ENCODE measurements at regions not wholly inside any gene's neighbourhood (a gene's known extent, or its start where the extent isn't known, plus 50 kb on each side); places are given as distances from the start of the nearest gene placed in this dataset.
"Not testable (repeated sequence)": the region's sequence is repeated elsewhere in the genome, so short reads cannot be mapped to it uniquely, and the experiment has no call there.

DNA sequence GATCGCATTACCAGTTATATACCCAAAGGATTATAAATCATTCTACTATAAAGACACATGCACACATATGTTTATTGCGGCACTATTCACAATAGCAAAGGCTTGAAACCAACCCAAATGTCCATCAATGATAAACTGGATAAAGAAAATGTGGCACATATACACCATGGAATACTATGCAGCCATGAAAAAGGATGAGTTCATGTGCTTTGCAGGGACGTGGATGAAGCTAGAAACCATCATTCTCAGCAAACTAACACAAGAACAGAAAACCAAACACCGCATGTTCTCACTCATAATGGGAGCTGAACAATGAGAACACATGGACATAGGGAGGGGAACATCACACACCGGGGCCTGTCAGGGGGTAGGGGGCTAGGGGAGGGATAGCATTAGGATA, 495.8 kb downstream of the AACS start:
- not testable (repeated sequence) for H3K36me3 Mint-ChIP-seq; H3K9me3 Mint-ChIP-seq (ENCODE audit: low read depth); H3K4me1 Mint-ChIP-seq (ENCODE audit: low read depth); H3K4me3 Mint-ChIP-seq; H3K27ac Mint-ChIP-seq; H3K27me3 Mint-ChIP-seq

DNA sequence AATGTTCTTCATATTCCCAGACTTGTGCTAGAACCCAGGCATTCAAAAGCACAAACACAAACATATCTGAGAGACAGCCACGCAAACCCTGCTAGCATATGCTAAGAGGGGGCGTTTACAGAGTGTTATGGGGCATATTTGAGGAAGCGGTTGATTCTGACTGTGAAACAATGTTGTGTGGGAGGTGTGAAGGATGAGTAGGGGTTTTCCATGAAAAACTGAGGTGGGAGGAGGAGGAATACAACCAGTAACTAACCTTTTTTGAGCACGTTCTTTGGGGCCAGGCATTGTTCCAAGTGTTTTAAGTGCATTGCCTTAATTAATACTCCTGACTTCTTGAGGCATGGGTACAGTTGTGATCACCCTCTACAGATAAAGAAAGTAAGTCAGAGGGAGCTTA, 499.5 kb downstream of the AACS start:
- H3K4me1 Mint-ChIP-seq (ENCODE audit: low read depth) = no peaks in the 10 kb centered on the region
- H3K4me3 Mint-ChIP-seq = no peak overlapping the region
- no peak overlapping the region for H3K27ac Mint-ChIP-seq
- H3K36me3 Mint-ChIP-seq = no peaks in the 10 kb centered on the region
- H3K9me3 Mint-ChIP-seq (ENCODE audit: low read depth) = no peaks in the 10 kb centered on the region
- H3K27me3 Mint-ChIP-seq = peaks cover 2% of the 10 kb centered on the region

DNA sequence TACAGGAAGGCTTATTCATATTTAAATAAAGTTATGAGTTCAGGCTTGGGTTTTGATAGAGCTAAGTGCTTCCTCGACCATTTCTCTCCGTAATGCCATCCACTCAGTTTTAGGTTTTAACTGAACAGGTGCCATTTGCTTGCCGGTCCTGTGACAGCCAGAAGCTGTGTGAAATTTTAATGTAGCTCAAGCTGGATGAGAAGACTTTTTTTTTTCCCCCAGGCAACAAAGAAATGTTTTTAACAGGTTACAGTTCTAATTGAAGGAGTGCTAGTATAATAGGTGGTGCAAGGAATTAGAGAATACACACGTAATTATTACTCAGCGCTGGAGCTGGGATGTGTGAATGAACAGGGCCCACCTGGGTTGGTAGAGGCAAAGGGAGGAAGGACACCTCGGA, 502.3 kb downstream of the AACS start:
- H3K4me3 Mint-ChIP-seq = no peak overlapping the region
- H3K36me3 Mint-ChIP-seq = no peaks in the 10 kb centered on the region
- no peak overlapping the region for H3K27ac Mint-ChIP-seq
- no peaks in the 10 kb centered on the region for H3K9me3 Mint-ChIP-seq (ENCODE audit: low read depth)
- no peaks in the 10 kb centered on the region for H3K4me1 Mint-ChIP-seq (ENCODE audit: low read depth)
- peaks cover 2% of the 10 kb centered on the region for H3K27me3 Mint-ChIP-seq

DNA sequence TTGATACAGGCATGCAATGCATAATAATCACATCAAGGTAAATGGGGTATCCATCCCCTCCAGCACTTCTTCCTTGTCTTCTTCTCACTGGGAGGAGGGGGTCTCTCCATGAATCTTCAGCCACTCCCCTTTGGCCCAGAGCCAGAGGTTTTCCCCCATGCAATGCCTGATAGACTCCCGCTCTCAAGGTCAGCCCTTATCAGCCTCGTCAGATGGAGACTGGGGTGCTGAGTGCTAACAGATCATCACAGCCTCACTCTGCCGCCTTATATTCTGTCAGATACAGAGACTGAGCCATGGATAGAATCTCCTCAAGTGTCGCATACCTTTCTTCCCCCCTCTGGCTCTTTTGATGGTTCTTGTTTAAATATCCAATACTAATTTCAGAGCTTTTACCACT, 503.1 kb downstream of the AACS start:
- Mint-ChIP-seq H3K4me3 (no peak overlapping the region), H3K36me3 (no peaks in the 10 kb centered on the region), H3K4me1 (ENCODE audit: low read depth) (no peaks in the 10 kb centered on the region), H3K27ac (no peak overlapping the region), H3K27me3 (peaks cover 2% of the 10 kb centered on the region), H3K9me3 (ENCODE audit: low read depth) (no peaks in the 10 kb centered on the region)

DNA sequence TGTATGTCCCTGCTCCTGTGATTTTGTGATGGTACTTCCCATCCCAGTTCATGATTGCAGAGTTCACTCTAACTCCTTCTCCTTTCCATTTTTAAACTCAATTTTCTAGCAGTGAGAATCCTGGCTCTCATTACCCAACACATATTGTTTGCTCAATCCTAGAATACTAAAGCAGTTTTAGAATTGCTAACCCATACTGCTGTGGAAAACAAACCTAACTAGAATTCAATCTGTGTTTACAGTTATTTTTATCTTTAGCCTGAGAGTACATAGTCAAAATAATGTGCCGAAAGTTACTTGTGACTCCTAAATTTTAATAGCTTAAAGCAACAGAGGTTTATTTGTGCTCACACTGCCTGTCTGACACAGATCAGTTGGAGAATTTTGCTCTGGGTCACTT, 508.0 kb downstream of the AACS start:
- Mint-ChIP-seq H3K9me3 (ENCODE audit: low read depth) (peaks cover 9% of the 10 kb centered on the region), H3K4me3 (no peak overlapping the region), H3K36me3 (no peaks in the 10 kb centered on the region), H3K4me1 (ENCODE audit: low read depth) (no peaks in the 10 kb centered on the region), H3K27me3 (peaks cover 6% of the 10 kb centered on the region), H3K27ac (no peak overlapping the region)

DNA sequence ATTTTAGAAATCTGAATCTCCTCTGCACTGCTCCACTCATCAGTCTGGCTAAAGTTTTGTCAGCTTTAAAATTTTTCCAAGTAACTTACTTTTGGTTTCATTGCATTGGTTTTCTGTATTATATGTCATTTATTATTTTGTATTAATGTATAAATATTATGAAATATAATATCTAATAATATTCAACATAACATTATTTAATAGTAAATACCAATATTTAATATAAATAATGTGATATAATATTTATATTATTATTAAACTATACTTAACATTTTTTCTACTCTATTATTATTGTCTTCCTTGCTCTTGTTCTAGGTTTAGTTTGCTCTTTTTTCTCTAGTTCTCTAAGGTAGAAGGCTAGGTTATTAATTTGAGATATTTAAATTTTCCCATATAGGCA, 512.1 kb downstream of the AACS start:
- H3K27ac Mint-ChIP-seq = no peak overlapping the region
- peaks cover 8% of the 10 kb centered on the region for H3K27me3 Mint-ChIP-seq
- H3K9me3 Mint-ChIP-seq (ENCODE audit: low read depth) = peaks cover 25% of the 10 kb centered on the region
- no peaks in the 10 kb centered on the region for H3K4me1 Mint-ChIP-seq (ENCODE audit: low read depth)
- H3K36me3 Mint-ChIP-seq = no peaks in the 10 kb centered on the region
- no peak overlapping the region for H3K4me3 Mint-ChIP-seq

DNA sequence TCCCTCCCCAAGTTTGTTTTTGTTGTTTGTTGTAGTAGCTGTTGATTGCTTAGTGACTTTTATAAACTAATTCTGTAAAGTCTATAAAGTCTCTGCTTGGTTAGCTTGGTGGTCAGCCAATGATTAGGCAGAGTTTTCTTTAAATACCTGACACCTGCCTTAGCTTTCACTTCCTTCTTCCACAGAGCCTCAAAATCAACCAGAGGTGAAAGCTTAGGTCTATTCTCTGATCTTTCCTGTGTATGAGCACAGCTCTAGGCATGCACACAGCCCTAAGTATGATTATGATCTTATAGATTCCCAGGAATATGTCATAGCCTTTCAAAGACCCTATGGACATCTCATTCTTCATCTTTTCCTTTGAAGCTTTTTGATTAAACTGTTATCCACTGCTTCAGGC, 514.7 kb downstream of the AACS start:
- Mint-ChIP-seq H3K36me3 (no peaks in the 10 kb centered on the region), H3K4me3 (no peak overlapping the region), H3K4me1 (ENCODE audit: low read depth) (no peaks in the 10 kb centered on the region), H3K27me3 (peaks cover 12% of the 10 kb centered on the region), H3K27ac (no peak overlapping the region), H3K9me3 (ENCODE audit: low read depth) (peaks cover 25% of the 10 kb centered on the region)

DNA sequence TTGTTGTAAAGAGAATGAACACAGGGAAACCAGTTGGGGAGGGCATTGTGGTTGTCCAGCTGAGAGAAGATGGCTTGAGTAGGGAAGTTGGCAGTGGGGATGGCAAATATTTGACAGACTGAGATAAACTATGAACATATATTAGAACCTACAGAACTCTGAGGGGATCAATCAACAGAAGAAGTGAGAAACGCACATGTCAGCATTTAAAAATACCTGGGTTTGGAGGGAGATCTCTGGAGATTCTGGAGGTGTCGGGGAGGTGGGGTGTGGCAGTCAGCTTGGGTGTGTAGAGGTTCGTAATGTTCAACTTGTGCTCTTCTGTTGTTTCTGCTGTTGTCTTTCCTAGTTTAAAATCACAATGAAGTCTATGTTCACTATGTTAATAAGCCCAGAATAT, 517.8 kb downstream of the AACS start:
- no peaks in the 10 kb centered on the region for H3K4me1 Mint-ChIP-seq (ENCODE audit: low read depth)
- H3K27me3 Mint-ChIP-seq = peaks cover 6% of the 10 kb centered on the region
- no peak overlapping the region for H3K27ac Mint-ChIP-seq
- peaks cover 18% of the 10 kb centered on the region for H3K9me3 Mint-ChIP-seq (ENCODE audit: low read depth)
- no peak overlapping the region for H3K4me3 Mint-ChIP-seq
- no peaks in the 10 kb centered on the region for H3K36me3 Mint-ChIP-seq

DNA sequence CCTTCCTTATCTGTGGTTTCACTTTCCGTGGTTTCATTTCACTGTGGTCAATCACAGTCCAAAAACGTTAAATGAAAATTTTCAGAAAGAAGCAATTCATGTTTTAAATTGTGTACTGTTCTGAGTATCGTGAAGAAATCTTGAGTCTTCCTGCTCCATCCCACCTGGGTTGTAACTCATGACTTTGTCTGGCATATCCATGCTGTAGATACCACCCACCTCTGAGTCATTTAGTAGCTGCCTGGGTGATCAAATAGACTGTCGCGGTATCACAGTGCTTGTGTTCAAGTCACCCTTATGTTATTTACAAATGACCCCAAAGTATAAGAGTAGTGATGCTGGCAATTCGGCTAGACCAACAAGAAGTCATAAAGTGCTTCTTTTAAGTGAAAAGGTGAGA, 521.2 kb downstream of the AACS start:
- Mint-ChIP-seq H3K27me3 (peaks cover 4% of the 10 kb centered on the region), H3K9me3 (ENCODE audit: low read depth) (peaks cover under 1% of the 10 kb centered on the region), H3K36me3 (no peaks in the 10 kb centered on the region), H3K27ac (no peak overlapping the region), H3K4me1 (ENCODE audit: low read depth) (no peaks in the 10 kb centered on the region), H3K4me3 (no peak overlapping the region)

DNA sequence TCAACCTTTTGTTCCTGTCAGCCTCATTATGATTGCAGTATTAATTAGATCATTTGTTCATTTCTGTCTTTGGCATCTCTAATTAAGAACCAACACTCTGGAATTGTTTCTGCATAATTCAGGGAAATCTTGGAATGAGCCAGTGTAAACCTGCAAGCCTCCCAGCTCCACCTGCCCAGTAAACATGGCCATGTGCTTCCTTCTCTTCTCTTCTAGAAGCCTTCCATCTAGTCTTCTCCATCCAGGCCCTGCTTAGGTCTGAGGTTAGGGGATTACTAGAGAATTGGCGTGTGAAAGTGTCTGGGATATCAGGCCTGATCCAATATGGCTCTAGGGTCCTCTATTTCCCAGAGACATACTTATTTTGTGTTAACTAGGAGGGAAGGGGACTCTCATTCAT, 528.0 kb downstream of the AACS start:
- Mint-ChIP-seq H3K9me3 (ENCODE audit: low read depth) (peaks cover 4% of the 10 kb centered on the region), H3K27me3 (no peaks in the 10 kb centered on the region), H3K4me1 (ENCODE audit: low read depth) (no peaks in the 10 kb centered on the region), H3K4me3 (no peak overlapping the region), H3K27ac (no peak overlapping the region), H3K36me3 (no peaks in the 10 kb centered on the region)

DNA sequence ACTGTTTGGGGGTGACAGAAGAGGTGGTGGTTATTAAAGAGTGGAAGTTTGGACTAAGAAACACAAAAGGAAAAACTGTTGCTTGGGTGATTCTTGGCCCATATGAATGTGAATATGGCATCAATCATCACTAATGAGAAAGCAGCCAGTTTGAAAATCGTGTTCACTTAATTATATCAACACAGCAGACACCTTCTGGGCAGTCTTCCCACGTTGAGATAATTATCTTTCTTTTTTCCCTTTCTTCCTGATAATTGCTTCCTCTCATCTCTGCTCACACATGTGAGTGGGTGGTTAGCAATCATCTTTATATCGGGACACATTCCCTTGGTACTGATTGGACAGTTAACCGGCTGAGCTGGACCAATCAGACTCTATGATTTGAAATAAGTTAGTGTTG, 539.7 kb downstream of the AACS start:
- Mint-ChIP-seq H3K36me3 (no peaks in the 10 kb centered on the region), H3K4me3 (no peak overlapping the region), H3K27ac (no peak overlapping the region), H3K27me3 (no peaks in the 10 kb centered on the region), H3K4me1 (ENCODE audit: low read depth) (no peaks in the 10 kb centered on the region), H3K9me3 (ENCODE audit: low read depth) (peaks cover 9% of the 10 kb centered on the region)

DNA sequence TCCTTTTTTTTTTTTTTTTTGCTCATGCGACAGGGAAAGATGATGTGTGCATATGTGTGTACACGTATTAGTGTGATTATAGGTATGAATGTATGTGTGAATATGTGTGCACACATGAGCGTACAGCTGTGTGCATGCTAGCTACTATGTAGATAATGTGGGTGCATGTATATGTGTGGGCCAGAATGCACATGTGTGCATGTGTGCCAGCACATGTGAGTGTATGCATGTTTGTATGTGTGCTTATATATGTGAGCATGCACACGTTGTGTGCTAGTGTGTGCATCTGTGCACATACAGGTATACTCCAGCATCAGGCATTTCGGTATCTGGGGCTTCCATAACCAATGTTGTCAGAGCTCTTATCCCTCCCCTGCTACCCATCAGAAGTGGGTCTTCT, 541.1 kb downstream of the AACS start:
- Mint-ChIP-seq H3K27ac (no peak overlapping the region), H3K27me3 (no peaks in the 10 kb centered on the region), H3K36me3 (no peaks in the 10 kb centered on the region), H3K9me3 (ENCODE audit: low read depth) (peaks cover 9% of the 10 kb centered on the region), H3K4me3 (no peak overlapping the region), H3K4me1 (ENCODE audit: low read depth) (no peaks in the 10 kb centered on the region)

DNA sequence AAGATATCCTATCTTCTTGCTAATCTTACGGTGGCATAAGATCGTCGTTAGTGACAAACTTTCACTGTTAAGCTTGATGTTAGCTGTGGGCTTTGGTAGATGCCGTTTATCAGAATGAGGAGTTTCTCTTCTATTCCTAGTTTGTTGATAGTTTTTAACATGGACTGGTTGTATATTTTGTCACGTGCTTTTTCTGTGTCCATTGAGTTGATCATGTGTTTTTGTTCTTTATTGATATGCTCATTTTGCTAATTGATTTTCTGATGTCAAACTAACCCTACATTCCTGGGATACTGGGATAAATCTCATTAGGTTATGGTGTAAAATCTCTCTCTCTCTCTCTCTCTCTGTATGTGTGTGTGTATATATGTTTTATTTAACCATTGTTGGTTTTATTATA, 545.1 kb downstream of the AACS start:
- Mint-ChIP-seq H3K27ac (no peak overlapping the region), H3K4me1 (ENCODE audit: low read depth) (no peaks in the 10 kb centered on the region), H3K9me3 (ENCODE audit: low read depth) (peaks cover 9% of the 10 kb centered on the region), H3K4me3 (no peak overlapping the region), H3K27me3 (no peaks in the 10 kb centered on the region), H3K36me3 (no peaks in the 10 kb centered on the region)

DNA sequence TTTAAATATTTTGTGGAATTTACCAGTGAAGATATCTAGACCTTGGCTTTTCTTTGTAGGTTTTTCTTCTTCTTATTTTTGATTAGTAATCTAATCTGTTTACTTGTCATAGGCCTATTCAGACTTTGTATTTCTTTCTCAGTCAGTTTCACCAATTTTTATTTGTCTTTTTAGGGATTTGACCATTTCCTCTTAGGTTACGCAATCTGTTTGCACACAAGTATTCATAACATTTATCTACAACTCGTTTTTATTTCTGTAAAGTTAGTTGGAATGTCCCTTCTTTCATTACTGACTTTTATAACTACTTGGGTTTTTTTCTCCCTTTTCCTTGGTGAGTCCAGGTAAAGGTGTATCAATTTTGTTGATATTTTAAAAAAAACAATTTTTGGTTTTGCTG, 545.7 kb downstream of the AACS start:
- Mint-ChIP-seq H3K4me1 (ENCODE audit: low read depth) (no peaks in the 10 kb centered on the region), H3K4me3 (no peak overlapping the region), H3K36me3 (no peaks in the 10 kb centered on the region), H3K9me3 (ENCODE audit: low read depth) (peaks cover 3% of the 10 kb centered on the region), H3K27me3 (no peaks in the 10 kb centered on the region), H3K27ac (no peak overlapping the region)

DNA sequence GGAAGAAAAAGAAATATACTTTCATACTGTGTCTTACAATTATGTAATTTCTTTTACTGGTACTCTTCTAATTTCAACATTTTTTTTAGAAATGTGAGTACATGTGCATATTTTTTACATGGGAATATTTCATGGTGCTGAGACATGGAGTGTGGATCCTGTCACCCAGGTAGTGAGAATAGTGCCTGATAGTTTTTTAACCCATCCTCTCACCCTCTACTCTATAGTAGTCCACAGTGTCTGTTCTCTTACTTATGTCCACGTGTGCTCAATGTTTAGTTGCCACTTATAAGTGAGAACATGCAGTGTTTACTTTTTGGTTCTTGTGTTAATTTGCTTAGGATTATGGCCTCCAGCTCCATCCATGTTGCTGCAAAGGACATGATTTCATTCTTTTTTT, 548.8 kb downstream of the AACS start:
- Mint-ChIP-seq H3K9me3 (ENCODE audit: low read depth) (no peaks in the 10 kb centered on the region), H3K4me3 (no peak overlapping the region), H3K27me3 (no peaks in the 10 kb centered on the region), H3K27ac (no peak overlapping the region), H3K4me1 (ENCODE audit: low read depth) (no peaks in the 10 kb centered on the region), H3K36me3 (no peaks in the 10 kb centered on the region)

DNA sequence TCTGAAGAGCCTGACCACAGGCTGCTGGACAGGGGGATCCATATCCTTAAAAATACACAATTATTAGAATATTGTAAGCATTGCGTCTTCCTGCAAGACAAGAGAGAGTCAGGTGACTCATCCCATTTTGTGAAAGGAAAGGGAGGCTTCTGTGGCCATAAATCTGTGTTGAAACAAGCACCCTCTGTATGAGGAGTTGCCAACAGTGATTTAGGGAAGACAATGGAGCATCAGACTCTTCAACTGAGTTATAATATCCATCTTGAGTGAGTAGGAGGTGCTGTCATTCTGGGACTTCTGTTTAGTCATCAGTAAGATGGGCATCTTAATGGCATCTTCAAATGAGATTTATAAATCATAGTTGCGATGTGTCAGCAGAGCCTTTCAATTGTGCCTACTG, 554.5 kb downstream of the AACS start:
- no peaks in the 10 kb centered on the region for H3K4me1 Mint-ChIP-seq (ENCODE audit: low read depth)
- peaks cover 5% of the 10 kb centered on the region for H3K27me3 Mint-ChIP-seq
- H3K36me3 Mint-ChIP-seq = no peaks in the 10 kb centered on the region
- no peak overlapping the region for H3K4me3 Mint-ChIP-seq
- H3K27ac Mint-ChIP-seq = no peak overlapping the region
- H3K9me3 Mint-ChIP-seq (ENCODE audit: low read depth) = no peaks in the 10 kb centered on the region

DNA sequence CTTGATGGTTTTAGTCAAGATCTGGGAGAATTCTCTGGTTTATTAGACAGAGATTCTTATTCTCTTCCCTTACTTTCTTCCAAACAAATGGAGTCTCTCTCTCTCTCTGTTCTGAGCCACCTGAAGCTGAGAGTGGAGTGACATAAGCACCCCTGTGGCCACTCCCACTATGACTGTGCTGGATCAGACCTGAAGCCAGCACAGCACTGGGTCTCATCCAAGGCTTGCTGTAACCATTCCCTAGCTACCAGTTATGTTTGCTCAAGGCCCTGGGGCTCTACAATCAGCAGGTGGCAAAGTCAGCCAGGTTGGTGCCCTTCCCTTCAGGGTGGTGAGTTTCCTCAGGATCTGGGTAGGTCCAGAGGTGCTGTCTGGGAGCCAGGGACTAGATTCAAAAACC, 568.5 kb downstream of the AACS start:
- Mint-ChIP-seq H3K27ac (no peak overlapping the region), H3K4me1 (ENCODE audit: low read depth) (no peaks in the 10 kb centered on the region), H3K36me3 (no peaks in the 10 kb centered on the region), H3K4me3 (no peak overlapping the region), H3K27me3 (no peaks in the 10 kb centered on the region), H3K9me3 (ENCODE audit: low read depth) (peaks cover 11% of the 10 kb centered on the region)
